GM12878 (cell line): ENCODE measurements at regions not wholly inside any gene's neighbourhood (a gene's known extent, or its start where the extent isn't known, plus 50 kb on each side); places are given as distances from the start of the nearest gene placed in this dataset.

Experiments
- ATAC-seq: fragments of 200-7000 bp; cut with Tn5 transposase; 3 replicates; pipeline ENCODE4 v1.9.1; 2020; ENCODE audit warnings: mild to moderate bottlenecking, moderate library complexity
- BruUV-seq: library from RNA; stranded (reverse); fragments of 400-500 nt; replicated peaks from 2 replicates; lab custom pipeline; 2021; lab: Mats Ljungman, UMichigan
- CTCF ChIA-PET: fragments of 300-600 bp; sonication (Branson Sonifier 250); formaldehyde crosslinking; extraction: SDS; loops from one replicate; lab custom pipeline; 2021; ENCODE audit warnings: inconsistent platforms; lab: Yijun Ruan, JAX
- POLR2A ChIA-PET: fragments of 350-600 bp; formaldehyde crosslinking; extraction: SDS; loops from one replicate; lab custom pipeline; 2021; ENCODE audit warnings: inconsistent platforms; lab: Charles Lee
- RAD21 ChIA-PET: fragments of 300-600 bp; sonication (Branson Sonifier 250); formaldehyde crosslinking; loops from one replicate; lab custom pipeline; 2023; ENCODE audit warnings: antibody characterized with exemption; ENCODE audit not compliant: unreplicated experiment; lab: Charles Lee
- SMC1A ChIA-PET: fragments of 300-600 bp; sonication (Branson Sonifier 250); formaldehyde crosslinking; loops from one replicate; lab custom pipeline; 2023; ENCODE audit not compliant: unreplicated experiment, uncharacterized antibody; lab: Charles Lee
- DNase-seq: peaks from one replicate; pipeline ENCODE4 v3.0.0-alpha.2; 2011; ENCODE audit warnings: low read depth, low spot score
- FAIRE-seq: peaks from 3 replicates; lab custom pipeline; 2011; peaks lifted over from hg19 to GRCh38; lab: Jason Lieb, UNC
- H2AFZ ChIP-seq: 2 replicates; pipeline ENCODE4 v1.6.0; 2011; ENCODE audit warnings: low read depth, low read length, control low read depth; ENCODE audit not compliant: control insufficient read depth
- H3K27ac ChIP-seq: 2 replicates; pipeline ENCODE4 v1.5.1; 2011; ENCODE audit warnings: control low read depth; ENCODE audit not compliant: control insufficient read depth, insufficient read depth
- H3K27me3 ChIP-seq, 2 experiments: replicated peaks in 1 of 2; 2 replicates each; pipeline versions ENCODE4 v1.6.0 to v1.6.1; 2011; ENCODE audit warnings: low read length in 1 of 2; ENCODE audit not compliant: control insufficient read depth in 2 of 2, insufficient read depth in 2 of 2
- H3K36me3 ChIP-seq, 2 experiments: 2 replicates each; pipeline ENCODE4 v1.5.1; 2011; ENCODE audit warnings: low read length in 1 of 2; ENCODE audit not compliant: control insufficient read depth in 2 of 2, insufficient read depth in 2 of 2
- H3K4me1 ChIP-seq: 2 replicates; pipeline ENCODE4 v1.6.1; 2011; ENCODE audit warnings: mild to moderate bottlenecking, low read length, moderate library complexity, mixed read lengths; ENCODE audit not compliant: control insufficient read depth, insufficient read depth
- H3K4me2 ChIP-seq: 2 replicates; pipeline ENCODE4 v1.6.0; 2011; ENCODE audit warnings: control low read depth; ENCODE audit not compliant: control insufficient read depth, insufficient read depth
- H3K4me3 ChIP-seq: fragments of 200-600 bp; sonication (generic); 2 replicates; pipeline ENCODE4 v1.5.1; 2016
- H3K79me2 ChIP-seq: 2 replicates; pipeline ENCODE4 v1.6.0; 2011; ENCODE audit warnings: low read length; ENCODE audit not compliant: control insufficient read depth, insufficient read depth
- H3K9ac ChIP-seq: 2 replicates; pipeline ENCODE4 v1.8.0; 2011; ENCODE audit warnings: low read length, control low read depth, mixed read lengths; ENCODE audit not compliant: control insufficient read depth, insufficient read depth
- H3K9me3 ChIP-seq: replicated peaks from 3 replicates; pipeline ENCODE4 v1.5.1; 2011; ENCODE audit warnings: mild to moderate bottlenecking, low read length; ENCODE audit not compliant: control insufficient read depth, insufficient read depth
- H4K20me1 ChIP-seq: 2 replicates; pipeline ENCODE4 v1.6.0; 2011; ENCODE audit not compliant: control insufficient read depth, insufficient read depth
- BMI1 ChIP-seq: fragments of 450-650 bp; IDR thresholded peaks from 2 replicates; pipeline ENCODE4 v1.6.1; 2016; ENCODE audit warnings: mild to moderate bottlenecking, moderate library complexity, borderline replicate concordance
- CBFB ChIP-seq: IDR thresholded peaks from 2 replicates; pipeline ENCODE4 v1.6.1; 2016; ENCODE audit warnings: antibody characterized with exemption, low read depth
- EP300 ChIP-seq, 2 experiments: fragments of 150-350 bp in 1 of 2; IDR thresholded peaks; 2 replicates each; pipeline ENCODE4 v1.6.1; 2011 to 2012; ENCODE audit warnings: low read depth in 2 of 2, low read length in 2 of 2, borderline replicate concordance in 1 of 2, improper control_type of control experiment in 1 of 2, inconsistent platforms in 1 of 2; ENCODE audit not compliant: control insufficient read depth in 1 of 2
- ESRRA ChIP-seq: IDR thresholded peaks from 2 replicates; pipeline ENCODE4 v1.6.1; 2012; ENCODE audit warnings: mild to moderate bottlenecking, low read length, improper control_type of control experiment
- RELA ChIP-seq: fragments of 450-650 bp; IDR thresholded peaks from 2 replicates; pipeline ENCODE4 v1.8.0; 2014; ENCODE audit warnings: borderline replicate concordance; ENCODE audit not compliant: partially characterized antibody
- WGBS: methylation state at CpG from one replicate; pipeline ENCODE4 v1.1.6; 2016; ENCODE audit warnings: low lambda C conversion rate; ENCODE audit not compliant: insufficient replicate concordance, insufficient coverage; ENCODE audit errors: missing lambda C conversion rate; 5-methylcytosine and 5-hydroxymethylcytosine counted together
- in situ Hi-C: fragments of 300-500 bp; cut with MboI; formaldehyde crosslinking; loops from 9 replicates; pipeline ENCODE4 v1.14.3; 2018; ENCODE audit warnings: mixed read lengths
- intact Hi-C: fragments of 100-400 bp; cut with micrococcal nuclease; formaldehyde crosslinking; loops from one replicate; pipeline ENCODE4 v1.14.2; 2022; ENCODE audit not compliant: unreplicated experiment
- TF ChIP-seq, protein P1 (sequence below): fragments of 150-350 bp; IDR thresholded peaks from 2 replicates; pipeline ENCODE4 v1.6.1; 2016; ENCODE audit warnings: low read depth, low read length

GRCh38 chr6:37765182-37765775 lies 54.2 kb upstream of the ZFAND3 start:
- no peak overlapping the region for H3K4me3 ChIP-seq
- no peaks in the 10 kb centered on the region for H3K79me2 ChIP-seq
- no peaks in the 10 kb centered on the region for H4K20me1 ChIP-seq
- DNase-seq, result no peak
- H2AFZ ChIP-seq, result no peak overlapping the region
- no peaks in the 10 kb centered on the region for H3K27me3 ChIP-seq
- H3K9me3 ChIP-seq, result no peaks in the 10 kb centered on the region
- no peak for FAIRE-seq
- ChIA-PET POLR2A (interaction anchor here (0.6 kb wide), 1 partner anchor 20 kb away, joined by 4 read pairs; no protein-coding TSS in a partner anchor), CTCF (interaction anchor here (1.6 kb wide), 1 partner anchor 23 kb away, joined by 6 read pairs; no protein-coding TSS in a partner anchor), RAD21 (no interaction called here), SMC1A (no interaction called here)
- no TSS peak for BruUV-seq
- ATAC-seq, result no peak
- H3K4me1 ChIP-seq, result no peaks in the 10 kb centered on the region
- no peak overlapping the region for H3K9ac ChIP-seq
- intact Hi-C loops (no loop called here), in situ Hi-C loops (no loop called here)
- H3K36me3 ChIP-seq, result no peaks in the 10 kb centered on the region
- TF ChIP-seq EP300 (IDR thresholded peaks at IDR 0.05; ENCODE audit: borderline replicate concordance in 1 of 2, control insufficient read depth in 1 of 2, low read depth in 2 of 2, low read length in 2 of 2), result no peak
- TF ChIP-seq, protein P1, sequence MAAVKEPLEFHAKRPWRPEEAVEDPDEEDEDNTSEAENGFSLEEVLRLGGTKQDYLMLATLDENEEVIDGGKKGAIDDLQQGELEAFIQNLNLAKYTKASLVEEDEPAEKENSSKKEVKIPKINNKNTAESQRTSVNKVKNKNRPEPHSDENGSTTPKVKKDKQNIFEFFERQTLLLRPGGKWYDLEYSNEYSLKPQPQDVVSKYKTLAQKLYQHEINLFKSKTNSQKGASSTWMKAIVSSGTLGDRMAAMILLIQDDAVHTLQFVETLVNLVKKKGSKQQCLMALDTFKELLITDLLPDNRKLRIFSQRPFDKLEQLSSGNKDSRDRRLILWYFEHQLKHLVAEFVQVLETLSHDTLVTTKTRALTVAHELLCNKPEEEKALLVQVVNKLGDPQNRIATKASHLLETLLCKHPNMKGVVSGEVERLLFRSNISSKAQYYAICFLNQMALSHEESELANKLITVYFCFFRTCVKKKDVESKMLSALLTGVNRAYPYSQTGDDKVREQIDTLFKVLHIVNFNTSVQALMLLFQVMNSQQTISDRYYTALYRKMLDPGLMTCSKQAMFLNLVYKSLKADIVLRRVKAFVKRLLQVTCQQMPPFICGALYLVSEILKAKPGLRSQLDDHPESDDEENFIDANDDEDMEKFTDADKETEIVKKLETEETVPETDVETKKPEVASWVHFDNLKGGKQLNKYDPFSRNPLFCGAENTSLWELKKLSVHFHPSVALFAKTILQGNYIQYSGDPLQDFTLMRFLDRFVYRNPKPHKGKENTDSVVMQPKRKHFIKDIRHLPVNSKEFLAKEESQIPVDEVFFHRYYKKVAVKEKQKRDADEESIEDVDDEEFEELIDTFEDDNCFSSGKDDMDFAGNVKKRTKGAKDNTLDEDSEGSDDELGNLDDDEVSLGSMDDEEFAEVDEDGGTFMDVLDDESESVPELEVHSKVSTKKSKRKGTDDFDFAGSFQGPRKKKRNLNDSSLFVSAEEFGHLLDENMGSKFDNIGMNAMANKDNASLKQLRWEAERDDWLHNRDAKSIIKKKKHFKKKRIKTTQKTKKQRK, result no peak
- no peak for TF ChIP-seq CBFB
- no peak for TF ChIP-seq ESRRA
- TF ChIP-seq RELA, result no peak
- no peak for TF ChIP-seq BMI1
- H3K4me2 ChIP-seq, result no peak overlapping the region
- no peak overlapping the region for H3K27ac ChIP-seq
- WGBS, result 27% methylated on average over 7 of the region's 7 CpGs
